ENCODE measurements at regions not wholly inside any gene's neighbourhood (a gene's known extent, or its start where the extent isn't known, plus 50 kb on each side); places are given as distances from the start of the nearest gene placed in this dataset.

DNA sequence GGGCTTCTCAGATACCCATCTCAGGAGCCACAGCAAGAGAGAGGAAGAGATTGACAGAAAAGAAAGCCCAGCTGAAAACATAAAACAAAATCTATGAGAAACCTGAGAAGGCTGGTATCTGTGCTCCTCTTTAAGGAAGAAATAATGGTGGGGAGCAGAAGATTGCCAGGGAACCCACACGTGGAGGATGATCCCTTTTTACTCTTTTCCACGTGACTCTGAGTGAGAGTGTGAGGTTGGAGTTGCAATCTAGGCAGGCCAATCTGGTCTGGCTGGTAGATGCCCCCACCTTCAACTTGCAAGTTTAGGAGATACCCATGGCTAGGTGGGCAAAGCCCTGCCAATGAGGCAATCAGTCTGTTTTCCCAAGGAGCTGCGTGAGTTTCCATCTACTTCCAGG, 202.3 kb downstream of the TENT4A start:
- Histone ChIP-seq H3K27ac (ENCODE audit: low read depth in 1 of 2, low read length in 2 of 2) (no peak overlapping the region), H2AFZ (ENCODE audit: insufficient read depth, low read depth, low read length, poor library complexity, severe bottlenecking) (no peak overlapping the region), H3K9me3 (replicated peaks in 1 of 2; ENCODE audit: control insufficient read depth in 1 of 2, insufficient read depth in 1 of 2, low read length in 2 of 2) (no peaks in the 10 kb centered on the region), H3K9ac (ENCODE audit: insufficient read depth, low read length, poor library complexity, severe bottlenecking) (no peak overlapping the region), H3K79me2 (ENCODE audit: insufficient read depth, low read length) (no peaks in the 10 kb centered on the region), H3K36me3 (replicated peaks in 1 of 2; ENCODE audit: control insufficient read depth in 1 of 2, insufficient read depth in 2 of 2, low read length in 2 of 2) (no peaks in the 10 kb centered on the region), H3K4me1 (ENCODE audit: control insufficient read depth in 1 of 2, insufficient read depth in 2 of 2, low read length in 2 of 2) (no peaks in the 10 kb centered on the region), H3K4me2 (replicated peaks; ENCODE audit: extremely low read depth, low read length, poor library complexity, severe bottlenecking) (no peak overlapping the region), H3K27me3 (ENCODE audit: control insufficient read depth in 2 of 2, insufficient read depth in 2 of 2, low read length in 2 of 2) (no peaks in the 10 kb centered on the region), H4K20me1 (ENCODE audit: insufficient read depth, low read length) (no peaks in the 10 kb centered on the region), H3K4me3 (replicated peaks in 1 of 3; ENCODE audit: low read depth in 2 of 3, low read length in 3 of 3) (no peak overlapping the region)
- Mint-ChIP-seq H3K9me3 (peaks cover 0 to 6% (median 3%) of the 10 kb centered on the region in 7 donors), H3K27ac (no peak overlapping the region), H3K4me1 (no peaks in the 10 kb centered on the region), H3K27me3 (ENCODE audit: low read depth in 3 of 3) (peaks cover 0 to 2% (median 0%) of the 10 kb centered on the region in 3 donors), H3K4me3 (no peak overlapping the region), H3K36me3 (no peaks in the 10 kb centered on the region)
- DNase-seq: no peak
- TF ChIP-seq, protein P1, sequence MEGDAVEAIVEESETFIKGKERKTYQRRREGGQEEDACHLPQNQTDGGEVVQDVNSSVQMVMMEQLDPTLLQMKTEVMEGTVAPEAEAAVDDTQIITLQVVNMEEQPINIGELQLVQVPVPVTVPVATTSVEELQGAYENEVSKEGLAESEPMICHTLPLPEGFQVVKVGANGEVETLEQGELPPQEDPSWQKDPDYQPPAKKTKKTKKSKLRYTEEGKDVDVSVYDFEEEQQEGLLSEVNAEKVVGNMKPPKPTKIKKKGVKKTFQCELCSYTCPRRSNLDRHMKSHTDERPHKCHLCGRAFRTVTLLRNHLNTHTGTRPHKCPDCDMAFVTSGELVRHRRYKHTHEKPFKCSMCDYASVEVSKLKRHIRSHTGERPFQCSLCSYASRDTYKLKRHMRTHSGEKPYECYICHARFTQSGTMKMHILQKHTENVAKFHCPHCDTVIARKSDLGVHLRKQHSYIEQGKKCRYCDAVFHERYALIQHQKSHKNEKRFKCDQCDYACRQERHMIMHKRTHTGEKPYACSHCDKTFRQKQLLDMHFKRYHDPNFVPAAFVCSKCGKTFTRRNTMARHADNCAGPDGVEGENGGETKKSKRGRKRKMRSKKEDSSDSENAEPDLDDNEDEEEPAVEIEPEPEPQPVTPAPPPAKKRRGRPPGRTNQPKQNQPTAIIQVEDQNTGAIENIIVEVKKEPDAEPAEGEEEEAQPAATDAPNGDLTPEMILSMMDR (IDR thresholded peaks at IDR 0.05): no peak
- intact Hi-C loops (cut with micrococcal nuclease): no loop called here
- 100% methylated on average over 1 of the region's 3 CpGs for WGBS (ENCODE audit: insufficient coverage)

DNA sequence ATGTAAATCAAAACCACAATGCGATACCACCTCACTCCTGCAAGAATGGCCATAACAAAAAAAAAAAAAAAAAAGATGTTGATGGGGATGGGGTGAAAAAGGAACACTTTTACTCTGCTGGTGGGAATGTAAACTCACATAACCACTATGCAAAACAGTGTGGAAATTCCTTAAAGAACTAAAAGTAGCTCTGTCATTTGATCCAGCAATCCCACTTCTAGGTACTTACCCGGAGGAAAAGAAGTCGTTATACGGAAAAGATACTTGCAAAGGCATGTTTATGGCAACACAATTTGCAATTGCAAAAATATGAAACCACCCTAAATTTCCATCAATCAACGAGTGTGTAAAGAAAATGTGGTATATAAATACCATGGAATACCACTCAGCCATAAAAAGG, 205.0 kb downstream of the TENT4A start:
- no peak for DNase-seq
- Histone ChIP-seq H3K9ac (ENCODE audit: insufficient read depth, low read length, poor library complexity, severe bottlenecking) (no peak overlapping the region), H3K9me3 (replicated peaks in 1 of 2; ENCODE audit: control insufficient read depth in 1 of 2, insufficient read depth in 1 of 2, low read length in 2 of 2) (no peaks in the 10 kb centered on the region), H2AFZ (ENCODE audit: insufficient read depth, low read depth, low read length, poor library complexity, severe bottlenecking) (no peak overlapping the region), H3K79me2 (ENCODE audit: insufficient read depth, low read length) (no peaks in the 10 kb centered on the region), H3K36me3 (replicated peaks in 1 of 2; ENCODE audit: control insufficient read depth in 1 of 2, insufficient read depth in 2 of 2, low read length in 2 of 2) (no peaks in the 10 kb centered on the region), H3K27me3 (ENCODE audit: control insufficient read depth in 2 of 2, insufficient read depth in 2 of 2, low read length in 2 of 2) (no peaks in the 10 kb centered on the region), H3K4me3 (replicated peaks in 1 of 3; ENCODE audit: low read depth in 2 of 3, low read length in 3 of 3) (no peak overlapping the region), H3K27ac (ENCODE audit: low read depth in 1 of 2, low read length in 2 of 2) (no peak overlapping the region), H4K20me1 (ENCODE audit: insufficient read depth, low read length) (no peaks in the 10 kb centered on the region), H3K4me2 (replicated peaks; ENCODE audit: extremely low read depth, low read length, poor library complexity, severe bottlenecking) (no peak overlapping the region), H3K4me1 (ENCODE audit: control insufficient read depth in 1 of 2, insufficient read depth in 2 of 2, low read length in 2 of 2) (no peaks in the 10 kb centered on the region)
- TF ChIP-seq, protein P1 (IDR thresholded peaks at IDR 0.05): no peak
- Mint-ChIP-seq H3K27me3 (ENCODE audit: low read depth in 3 of 3) (no peaks in the 10 kb centered on the region), H3K9me3 (peaks cover 0 to 8% (median 3%) of the 10 kb centered on the region in 7 donors), H3K4me1 (no peaks in the 10 kb centered on the region), H3K27ac (no peak overlapping the region), H3K4me3 (no peak overlapping the region), H3K36me3 (no peaks in the 10 kb centered on the region)
- intact Hi-C loops (cut with micrococcal nuclease): no loop called here
- no CpG with 5 or more reads among the region's 5 CpGs for WGBS (ENCODE audit: insufficient coverage)
